ENCODE measurements at regions not wholly inside any gene's neighbourhood (a gene's known extent, or its start where the extent isn't known, plus 50 kb on each side); places are given as distances from the start of the nearest gene placed in this dataset.
"Not testable (repeated sequence)": the region's sequence is repeated elsewhere in the genome, so short reads cannot be mapped to it uniquely, and the experiment has no call there.

DNA sequence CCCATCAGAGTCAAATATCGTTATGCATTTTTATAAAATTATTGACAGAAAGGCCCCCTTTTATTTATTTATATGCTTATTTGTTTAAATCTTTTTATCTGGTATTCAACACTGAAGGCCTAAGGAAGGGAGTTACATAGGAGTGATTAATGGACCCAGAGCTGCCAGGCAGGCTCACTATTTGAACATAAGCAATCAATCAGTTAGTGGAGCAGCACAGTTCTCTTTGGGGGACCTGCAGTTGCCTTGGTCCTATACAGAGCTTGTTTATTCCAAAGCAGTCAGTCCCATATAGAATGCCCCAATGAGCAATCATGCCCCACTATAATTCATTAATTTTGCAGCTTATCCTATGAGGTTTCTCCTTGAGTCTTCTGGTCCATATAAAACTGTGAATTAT, 389.4 kb upstream of the GOT2 start:
- peaks cover 14 to 40% of the 10 kb centered on the region in 2 donors for H3K4me1 ChIP-seq (replicated peaks in 1 of 2)
- ATAC-seq (replicated peaks in 6 of 8): peak in 5 of 8 experiments; percentile 68 to 93 (median 86)
- H3K4me3 ChIP-seq: no peak overlapping the region
- H3K27ac ChIP-seq: no peak overlapping the region
- in situ Hi-C loops (cut with MboI; ENCODE audit: low pct_unique_long_range_greater_than_20kb in 2 of 9, low sequenced_read_pairs in 9 of 9, unreplicated experiment in 9 of 9): no loop called here
- 38 to 100% (median 100%) methylated on average over 1 of the region's 1 CpG; no CpG with 5 or more reads in 5 of the 10 experiments for WGBS, 10 experiments

- in situ Hi-C loops (cut with MboI; ENCODE audit: low pct_unique_long_range_greater_than_20kb in 2 of 9, low sequenced_read_pairs in 9 of 9, unreplicated experiment in 9 of 9): no loop called here
- H3K4me1 ChIP-seq (replicated peaks in 1 of 2): peaks cover 14 to 40% of the 10 kb centered on the region in 2 donors
- WGBS, 10 experiments: 10 to 100% (median 57%) methylated on average over 1 to 2 of the region's 2 CpGs
- ATAC-seq (replicated peaks in 6 of 8): no peak
- no peak overlapping the region for H3K27ac ChIP-seq
- no peak overlapping the region for H3K4me3 ChIP-seq
Measured at GRCh38 chr16:59122262-59122537, 388.1 kb upstream of the GOT2 start.

- H3K27ac ChIP-seq: no peak overlapping the region
- in situ Hi-C loops (cut with MboI; ENCODE audit: low pct_unique_long_range_greater_than_20kb in 2 of 9, low sequenced_read_pairs in 9 of 9, unreplicated experiment in 9 of 9): no loop called here
- H3K4me1 ChIP-seq (replicated peaks in 1 of 2): peaks cover 14 to 37% of the 10 kb centered on the region in 2 donors
- no peak overlapping the region for H3K4me3 ChIP-seq
- peak in 6 of 8 experiments; percentile 43 to 97 (median 76) for ATAC-seq (replicated peaks in 6 of 8)
Measured at GRCh38 chr16:59121411-59122261, 387.5 kb upstream of the GOT2 start.

- ATAC-seq (replicated peaks in 6 of 8): no peak
- no peak overlapping the region for H3K27ac ChIP-seq
- in situ Hi-C loops (cut with MboI; ENCODE audit: low pct_unique_long_range_greater_than_20kb in 2 of 9, low sequenced_read_pairs in 9 of 9, unreplicated experiment in 9 of 9): no loop called here
- peaks cover 5 to 24% of the 10 kb centered on the region in 2 donors for H3K4me1 ChIP-seq (replicated peaks in 1 of 2)
- H3K4me3 ChIP-seq: no peak overlapping the region
- 0 to 50% (median 23%) methylated on average over 1 to 2 of the region's 2 CpGs; no CpG with 5 or more reads in 4 of the 10 experiments for WGBS, 10 experiments
Measured at GRCh38 chr16:59116744-59117143, 382.6 kb upstream of the GOT2 start.

DNA sequence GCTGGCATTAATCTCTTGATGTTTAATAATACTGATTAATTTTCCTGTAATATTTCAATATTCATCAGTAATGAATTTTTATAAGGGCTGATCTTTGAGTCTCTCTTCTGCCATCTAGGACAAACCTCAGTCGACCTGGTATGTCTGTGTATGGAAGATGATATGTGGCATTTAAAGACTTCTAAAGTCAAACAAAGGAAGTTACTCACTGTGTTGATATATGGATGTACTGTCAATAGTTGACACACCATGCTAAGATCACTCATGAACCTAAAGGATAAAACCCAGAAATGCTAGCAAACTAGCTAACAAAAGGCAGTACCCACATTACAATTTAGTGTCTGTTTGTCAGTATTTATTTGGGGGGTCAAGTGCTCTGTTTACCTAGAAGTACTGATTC, 380.7 kb upstream of the GOT2 start:
- Histone ChIP-seq H3K4me3 (no peak overlapping the region), H3K27ac (no peak overlapping the region), H3K4me1 (replicated peaks in 1 of 2) (peaks cover 5 to 13% of the 10 kb centered on the region in 2 donors)
- 13 to 86% (median 63%) methylated on average over 1 of the region's 1 CpG; no CpG with 5 or more reads in 5 of the 10 experiments for WGBS, 10 experiments
- in situ Hi-C loops (cut with MboI; ENCODE audit: low pct_unique_long_range_greater_than_20kb in 2 of 9, low sequenced_read_pairs in 9 of 9, unreplicated experiment in 9 of 9): no loop called here
- ATAC-seq (replicated peaks in 6 of 8): no peak

DNA sequence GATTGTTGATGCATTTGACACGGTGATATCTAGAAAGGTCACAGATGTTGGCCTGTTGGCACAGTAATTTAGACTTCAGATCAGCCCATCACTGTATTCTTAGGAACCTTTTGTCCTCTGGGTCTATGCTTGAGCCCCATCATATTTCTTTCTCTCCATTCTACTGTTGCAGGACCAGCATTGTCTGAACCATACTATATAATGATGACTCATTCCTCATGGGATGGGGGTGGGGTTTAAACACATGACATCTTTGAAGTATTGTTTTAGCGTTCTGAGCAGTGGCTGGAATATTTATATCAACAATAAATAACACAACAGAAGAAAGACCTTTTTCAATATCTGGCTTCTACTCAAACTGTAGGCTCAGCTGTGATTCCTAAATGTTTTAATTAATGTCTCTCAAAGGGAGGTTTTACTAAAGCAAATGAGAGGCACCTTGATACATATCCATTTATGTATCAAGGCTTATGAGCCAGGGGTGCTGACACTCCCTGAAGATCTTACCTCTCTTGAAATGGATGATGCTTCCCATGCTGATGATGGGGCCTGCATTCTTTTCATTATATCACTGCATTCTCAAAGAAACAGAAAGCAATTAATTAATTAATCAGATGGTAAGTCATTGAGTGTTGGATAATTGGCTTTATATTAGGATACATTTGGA, 379.0 kb upstream of the GOT2 start:
- Histone ChIP-seq H3K27ac (no peak overlapping the region), H3K4me3 (no peak overlapping the region), H3K4me1 (replicated peaks in 1 of 2) (peaks cover 5 to 24% of the 10 kb centered on the region in 2 donors)
- in situ Hi-C loops (cut with MboI; ENCODE audit: low pct_unique_long_range_greater_than_20kb in 2 of 9, low sequenced_read_pairs in 9 of 9, unreplicated experiment in 9 of 9): no loop called here
- peak in 6 of 8 experiments; percentile 26 to 94 (median 90) for ATAC-seq (replicated peaks in 6 of 8)
- 0 to 75% (median 39%) methylated on average over 2 of the region's 2 CpGs; no CpG with 5 or more reads in 3 of the 10 experiments for WGBS, 10 experiments

- in situ Hi-C loops (cut with MboI; ENCODE audit: low pct_unique_long_range_greater_than_20kb in 2 of 9, low sequenced_read_pairs in 9 of 9, unreplicated experiment in 9 of 9): no loop called here
- no peak overlapping the region for H3K27ac ChIP-seq
- H3K4me1 ChIP-seq (replicated peaks in 1 of 2): peaks cover 5 to 24% of the 10 kb centered on the region in 2 donors
- no peak for ATAC-seq (replicated peaks in 6 of 8)
- no peak overlapping the region for H3K4me3 ChIP-seq
Measured at GRCh38 chr16:59111280-59111679, 377.2 kb upstream of the GOT2 start.

DNA sequence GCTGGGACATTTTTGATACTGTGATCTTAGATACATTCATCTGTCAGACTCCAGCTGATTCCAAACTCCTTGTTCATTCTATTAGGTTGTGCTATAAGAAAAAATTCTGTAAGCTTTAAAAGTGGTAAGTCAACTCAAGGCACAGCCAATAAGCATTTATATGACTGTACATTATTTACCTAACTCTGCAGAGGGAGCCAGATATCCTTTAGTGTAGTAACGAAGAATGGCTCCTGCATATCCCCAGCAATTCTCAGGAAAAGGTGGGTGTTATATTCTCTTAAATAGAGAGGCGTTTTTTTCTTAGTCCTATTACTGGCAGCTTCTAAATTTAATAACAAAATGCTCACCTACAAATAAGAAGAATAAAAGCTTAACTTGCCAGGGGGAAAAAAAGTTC, 374.3 kb upstream of the GOT2 start:
- ATAC-seq (replicated peaks in 6 of 8): peak in 3 of 8 experiments; percentile 20 to 52 (median 50)
- WGBS, 10 experiments: 0 to 83% (median 63%) methylated on average over 1 to 2 of the region's 2 CpGs; no CpG with 5 or more reads in 1 of the 10 experiments
- in situ Hi-C loops (cut with MboI; ENCODE audit: low pct_unique_long_range_greater_than_20kb in 2 of 9, low sequenced_read_pairs in 9 of 9, unreplicated experiment in 9 of 9): no loop called here
- peaks cover 4 to 20% of the 10 kb centered on the region in 2 donors for H3K4me1 ChIP-seq (replicated peaks in 1 of 2)
- H3K4me3 ChIP-seq: no peak overlapping the region
- no peak overlapping the region for H3K27ac ChIP-seq

- H3K4me1 ChIP-seq (replicated peaks in 1 of 2); ATAC-seq (replicated peaks in 6 of 8); H3K4me3 ChIP-seq; in situ Hi-C loops (cut with MboI; ENCODE audit: low pct_unique_long_range_greater_than_20kb in 2 of 9, low sequenced_read_pairs in 9 of 9, unreplicated experiment in 9 of 9); H3K27ac ChIP-seq: not testable (repeated sequence)
- no CpG with 5 or more reads among the region's 9 CpGs for WGBS, 10 experiments
Measured at GRCh38 chr16:59096682-59097081, 362.6 kb upstream of the GOT2 start.

DNA sequence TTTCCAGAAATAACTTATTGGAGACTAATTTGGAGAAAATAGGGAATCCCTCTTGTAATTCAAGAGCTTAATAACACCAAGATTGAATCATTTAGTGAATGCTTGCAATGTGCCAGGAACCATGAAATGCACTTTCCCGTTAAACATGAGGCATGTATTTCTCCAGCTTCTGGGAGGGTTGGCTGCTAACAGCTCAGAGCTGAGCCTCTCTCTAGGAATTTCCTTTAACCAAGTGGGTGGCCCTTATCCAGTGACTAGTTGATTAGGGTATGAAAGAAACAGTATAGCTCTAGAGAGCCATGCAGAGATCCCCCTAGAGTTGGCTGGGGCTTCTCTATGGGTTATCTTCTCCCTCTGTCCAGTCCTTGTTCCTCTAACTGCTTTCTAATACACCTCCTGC, 356.4 kb upstream of the GOT2 start:
- in situ Hi-C loops (cut with MboI; ENCODE audit: low pct_unique_long_range_greater_than_20kb in 2 of 9, low sequenced_read_pairs in 9 of 9, unreplicated experiment in 9 of 9): no loop called here
- Histone ChIP-seq H3K27ac (no peak overlapping the region), H3K4me1 (replicated peaks in 1 of 2) (no peaks in the 10 kb centered on the region), H3K4me3 (no peak overlapping the region)
- WGBS, 10 experiments: 0 to 100% (median 80%) methylated on average over 1 of the region's 1 CpG; no CpG with 5 or more reads in 3 of the 10 experiments
- no peak for ATAC-seq (replicated peaks in 6 of 8)

- no peaks in the 10 kb centered on the region for H3K4me1 ChIP-seq (replicated peaks in 1 of 2)
- H3K27ac ChIP-seq: no peak overlapping the region
- in situ Hi-C loops (cut with MboI; ENCODE audit: low pct_unique_long_range_greater_than_20kb in 2 of 9, low sequenced_read_pairs in 9 of 9, unreplicated experiment in 9 of 9): no loop called here
- no peak for ATAC-seq (replicated peaks in 6 of 8)
- no peak overlapping the region for H3K4me3 ChIP-seq
- 22 to 100% (median 89%) methylated on average over 4 to 8 of the region's 8 CpGs; no CpG with 5 or more reads in 2 of the 10 experiments for WGBS, 10 experiments
Measured at GRCh38 chr16:59088431-59088830, 354.3 kb upstream of the GOT2 start.

DNA sequence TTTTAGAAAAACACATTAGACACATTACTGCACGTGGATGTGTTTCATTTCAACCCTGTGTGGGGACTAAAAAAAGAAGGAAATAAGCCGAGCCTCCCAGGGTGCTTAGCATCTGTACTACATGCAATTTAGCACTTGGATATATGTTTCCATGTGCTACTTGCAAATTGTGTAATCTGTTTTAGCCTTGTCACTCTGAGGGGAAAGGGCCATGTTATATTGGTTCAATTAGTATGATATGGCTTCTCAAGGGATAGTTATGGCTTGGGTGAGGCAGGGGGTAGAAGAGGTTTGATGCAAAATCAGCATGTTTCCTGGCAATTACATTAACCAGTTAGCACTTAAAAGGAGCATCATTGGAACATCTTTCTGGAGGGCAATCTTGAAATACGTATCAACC, 353.5 kb upstream of the GOT2 start:
- in situ Hi-C loops (cut with MboI; ENCODE audit: low pct_unique_long_range_greater_than_20kb in 2 of 9, low sequenced_read_pairs in 9 of 9, unreplicated experiment in 9 of 9): no loop called here
- WGBS, 10 experiments: 0 to 82% (median 65%) methylated on average over 1 to 3 of the region's 3 CpGs; no CpG with 5 or more reads in 1 of the 10 experiments
- ATAC-seq (replicated peaks in 6 of 8): peak in 1 of 8 experiments; percentile 7

DNA sequence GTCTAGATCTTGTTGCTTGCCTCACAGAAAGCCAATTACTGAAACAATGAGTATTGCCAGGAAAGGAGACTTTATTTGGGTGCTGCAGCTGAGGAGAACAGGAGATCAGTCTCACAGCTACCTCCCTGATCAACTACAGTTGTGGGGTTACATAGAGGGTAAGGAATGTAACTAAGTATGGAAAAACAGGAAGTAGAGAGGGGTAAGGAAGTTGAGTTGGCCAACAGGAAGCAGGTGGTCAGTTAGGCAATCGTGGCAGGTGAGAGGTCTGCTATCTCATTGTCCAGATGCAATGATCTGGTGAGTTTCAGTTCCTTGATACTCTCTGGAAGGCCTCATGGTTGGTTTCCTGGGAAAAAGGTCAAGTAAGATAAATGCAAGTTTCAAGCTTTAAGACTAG, 333.1 kb upstream of the GOT2 start:
- H3K27ac ChIP-seq: no peak overlapping the region
- ATAC-seq (replicated peaks in 6 of 8): no peak
- in situ Hi-C loops (cut with MboI; ENCODE audit: low pct_unique_long_range_greater_than_20kb in 2 of 9, low sequenced_read_pairs in 9 of 9, unreplicated experiment in 9 of 9): no loop called here
- WGBS, 10 experiments: 0 to 67% (median 40%) methylated on average over 1 of the region's 1 CpG; no CpG with 5 or more reads in 7 of the 10 experiments
- H3K4me3 ChIP-seq: no peak overlapping the region
- no peaks in the 10 kb centered on the region for H3K4me1 ChIP-seq (replicated peaks in 1 of 2)

More for the DNA sequence above, 353.5 kb upstream of the GOT2 start:
- Histone ChIP-seq H3K4me3 (no peak overlapping the region), H3K4me1 (replicated peaks in 1 of 2) (no peaks in the 10 kb centered on the region), H3K27ac (no peak overlapping the region)
